ENCODE measurements at regions not wholly inside any gene's neighbourhood (a gene's known extent, or its start where the extent isn't known, plus 50 kb on each side); places are given as distances from the start of the nearest gene placed in this dataset.

DNA sequence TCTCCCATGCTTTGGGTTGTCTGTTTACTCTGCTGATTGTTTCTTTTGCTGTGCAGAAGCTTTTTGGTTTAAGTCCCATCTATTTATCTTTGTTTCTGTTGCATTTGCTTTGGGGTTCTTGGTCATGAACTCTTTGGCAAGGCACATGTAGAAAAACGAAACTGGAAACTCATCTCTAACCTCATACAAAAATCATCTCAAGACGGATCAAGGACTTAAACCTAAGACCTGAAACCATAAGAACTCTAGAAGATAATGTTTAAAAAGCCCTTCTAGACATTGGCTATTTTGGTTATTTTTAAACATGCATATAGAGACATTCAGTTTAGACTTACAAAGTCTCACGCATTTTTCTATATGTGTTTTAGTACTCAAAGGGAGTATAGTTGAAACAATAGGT, 1164.3 kb upstream of the GYPC start:
- DNase-seq (ENCODE audit: low spot score): no peak

- no peak for DNase-seq (ENCODE audit: low spot score)
Measured at GRCh38 chr2:125512313-125512712, 1143.6 kb upstream of the GYPC start.

DNA sequence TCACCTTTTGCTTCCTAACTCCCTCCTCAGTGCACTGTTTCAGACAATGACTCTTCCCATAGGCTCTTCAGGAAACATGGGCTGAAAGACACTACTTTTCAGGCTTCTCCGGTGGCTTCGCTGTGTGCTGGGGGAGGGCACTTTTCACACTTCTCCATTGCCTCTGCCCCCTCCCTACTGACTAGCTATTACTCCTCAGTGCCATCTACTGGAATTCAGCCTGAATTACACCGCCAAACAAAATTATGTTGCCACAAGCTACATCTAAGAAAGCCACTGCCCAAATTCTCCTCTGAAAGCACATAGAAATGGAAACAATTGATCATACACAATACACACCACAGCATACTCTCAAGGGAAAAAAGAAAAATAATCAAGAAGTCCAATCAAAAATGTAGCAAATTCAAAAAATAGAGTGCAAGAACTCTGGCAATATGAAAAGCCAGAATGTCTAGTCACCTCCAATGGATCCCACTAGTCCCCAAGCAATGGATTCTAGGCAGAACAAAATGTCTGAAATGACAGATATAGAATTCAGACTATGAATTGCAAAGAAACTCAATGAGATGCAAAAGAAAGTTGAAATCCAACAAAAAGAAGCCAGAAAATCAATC, 1139.4 kb upstream of the GYPC start:
- DNase-seq (ENCODE audit: low spot score): peak; percentile 62

DNA sequence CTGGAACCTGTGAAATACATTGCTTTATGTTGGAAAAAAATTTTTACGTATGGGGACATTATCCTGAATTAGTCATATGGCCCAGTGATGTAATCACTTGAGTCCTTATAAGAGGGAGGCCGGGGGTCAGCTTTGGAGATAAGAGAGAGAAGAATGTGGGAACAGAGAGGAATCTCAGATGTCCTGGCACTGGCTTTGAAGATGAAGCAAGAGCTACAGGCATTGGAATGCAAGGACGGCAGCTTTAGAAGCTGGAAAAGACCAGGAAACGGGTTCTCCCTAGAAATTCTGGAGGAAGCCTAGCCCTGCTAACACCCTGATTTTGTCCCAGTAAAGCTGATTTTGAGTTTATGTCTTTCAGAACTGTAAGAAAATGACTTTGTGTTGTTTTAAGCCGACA, 1129.9 kb upstream of the GYPC start:
- DNase-seq (ENCODE audit: low spot score): no peak

- no peak for DNase-seq (ENCODE audit: low spot score)
Measured at GRCh38 chr2:125535089-125535488, 1120.9 kb upstream of the GYPC start.

DNA sequence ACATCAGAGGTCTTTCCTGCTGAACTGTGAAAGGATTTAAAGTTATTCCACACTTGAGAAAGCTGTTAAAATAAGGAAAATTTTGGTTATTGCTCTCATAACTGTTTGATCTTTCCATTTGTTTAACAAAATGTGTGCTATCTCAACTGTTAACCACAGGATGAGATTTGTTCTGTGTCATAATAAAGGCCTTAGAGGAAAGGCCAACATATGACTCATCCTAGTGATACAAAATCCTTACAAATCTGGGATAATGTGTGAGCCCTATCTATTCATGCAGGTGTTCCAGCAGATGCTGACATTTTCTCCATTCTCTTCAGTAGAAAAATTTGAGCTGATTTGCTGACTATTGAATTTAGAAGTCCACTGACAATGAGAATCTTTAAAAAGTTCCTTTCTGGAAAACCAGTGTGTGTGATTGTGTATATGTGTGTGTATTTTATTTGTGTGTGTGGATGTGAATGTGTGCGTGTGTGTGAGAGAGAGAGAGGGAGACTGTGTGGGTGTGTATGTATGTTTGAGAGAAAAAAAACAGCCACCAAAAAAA, 1111.9 kb upstream of the GYPC start:
- no peak for DNase-seq (ENCODE audit: low spot score)

GRCh38 chr2:125553768-125554167, 1102.2 kb upstream of the GYPC start:
- DNase-seq (ENCODE audit: low spot score): no peak

GRCh38 chr2:125554956-125555355, 1101.0 kb upstream of the GYPC start:
- no peak for DNase-seq (ENCODE audit: low spot score)

DNA sequence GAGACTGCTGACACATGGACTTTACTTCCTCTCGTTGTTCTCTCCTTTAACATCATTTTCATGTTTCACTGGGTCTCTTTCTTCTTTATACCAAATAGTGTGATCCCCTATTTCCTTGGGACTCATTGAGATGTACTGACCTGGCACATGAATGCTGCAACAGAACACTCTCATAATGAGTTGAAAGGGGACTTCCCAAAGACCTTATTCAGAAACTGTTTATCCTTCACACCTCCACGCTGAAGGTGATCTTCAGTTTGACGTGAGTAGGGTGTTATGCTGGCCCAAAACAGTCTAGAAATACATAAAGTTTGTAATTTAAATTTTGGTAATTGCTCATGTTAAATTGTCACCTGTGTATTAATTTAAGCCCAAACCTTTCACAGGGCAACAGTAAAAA, 1096.8 kb upstream of the GYPC start:
- no peak for DNase-seq (ENCODE audit: low spot score)

DNA sequence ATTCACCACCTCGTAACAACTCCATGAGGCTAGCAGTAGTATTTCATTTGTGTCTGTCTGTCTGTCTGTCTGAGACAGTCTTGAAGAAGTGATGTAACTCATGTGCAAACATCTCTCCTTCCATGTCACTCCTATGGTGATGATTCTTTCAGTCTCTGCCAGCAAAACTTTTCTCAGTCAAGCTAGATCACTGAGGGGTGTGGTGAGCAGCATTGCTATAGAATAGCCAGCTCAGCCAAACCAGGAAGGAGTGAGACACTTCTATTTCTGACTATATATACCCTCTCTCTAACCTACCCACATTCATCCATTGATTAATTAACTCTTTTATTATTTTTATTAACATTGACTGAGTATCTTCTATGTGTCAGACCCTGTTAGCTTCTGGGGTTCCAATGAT, 1095.1 kb upstream of the GYPC start:
- DNase-seq (ENCODE audit: low spot score): no peak

GRCh38 chr2:125561302-125561701, 1094.7 kb upstream of the GYPC start:
- DNase-seq (ENCODE audit: low spot score): no peak

- DNase-seq (ENCODE audit: low spot score): no peak
Measured at GRCh38 chr2:125562924-125563323, 1093.0 kb upstream of the GYPC start.

GRCh38 chr2:125564471-125564870, 1091.5 kb upstream of the GYPC start:
- no peak for DNase-seq (ENCODE audit: low spot score)

GRCh38 chr2:125566422-125566821, 1089.5 kb upstream of the GYPC start:
- no peak for DNase-seq (ENCODE audit: low spot score)

GRCh38 chr2:125567100-125567499, 1088.9 kb upstream of the GYPC start:
- no peak for DNase-seq (ENCODE audit: low spot score)

GRCh38 chr2:125572660-125573059, 1083.3 kb upstream of the GYPC start:
- no peak for DNase-seq (ENCODE audit: low spot score)

GRCh38 chr2:125573432-125573831, 1082.5 kb upstream of the GYPC start:
- no peak for DNase-seq (ENCODE audit: low spot score)

DNA sequence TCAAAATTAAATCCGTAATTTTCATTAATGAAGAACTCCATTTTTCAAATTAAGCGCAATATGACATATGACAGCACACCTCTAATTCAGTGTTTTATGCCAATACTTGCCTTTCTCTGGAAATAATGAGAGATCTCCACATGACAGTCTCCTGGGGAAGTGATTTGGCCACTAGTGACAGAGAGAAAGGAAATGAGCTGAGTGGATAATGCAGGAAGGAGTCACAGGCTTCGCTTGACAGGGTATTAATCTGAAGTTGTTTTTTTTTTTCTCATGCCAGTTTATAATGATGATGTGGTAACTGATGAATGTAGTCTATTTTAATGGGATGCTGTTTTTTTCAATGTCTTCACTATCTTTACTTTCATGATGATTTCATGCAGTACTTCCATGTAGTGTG, 1079.4 kb upstream of the GYPC start:
- no peak for DNase-seq (ENCODE audit: low spot score)

DNA sequence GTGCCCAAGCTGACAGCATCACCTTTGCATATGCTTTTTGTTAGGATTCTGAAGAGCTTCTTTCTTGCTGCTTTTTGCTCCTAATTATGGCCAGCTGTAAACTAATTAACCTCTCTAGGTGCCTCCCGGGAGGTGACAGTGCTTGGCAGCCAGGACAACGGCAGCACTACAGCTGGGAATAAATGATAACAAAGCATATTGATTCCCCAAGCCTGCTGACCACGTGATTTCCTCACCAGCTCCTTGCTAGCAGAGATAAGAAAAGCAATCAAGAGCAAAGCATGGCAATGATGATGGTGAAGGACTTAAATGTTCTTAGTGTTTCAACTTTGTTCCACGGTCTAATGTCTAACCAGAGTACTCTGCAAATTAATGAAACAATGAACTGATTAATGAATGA, 1074.4 kb upstream of the GYPC start:
- no peak for DNase-seq (ENCODE audit: low spot score)

GRCh38 chr2:125582516-125582915, 1073.4 kb upstream of the GYPC start:
- no peak for DNase-seq (ENCODE audit: low spot score)

DNA sequence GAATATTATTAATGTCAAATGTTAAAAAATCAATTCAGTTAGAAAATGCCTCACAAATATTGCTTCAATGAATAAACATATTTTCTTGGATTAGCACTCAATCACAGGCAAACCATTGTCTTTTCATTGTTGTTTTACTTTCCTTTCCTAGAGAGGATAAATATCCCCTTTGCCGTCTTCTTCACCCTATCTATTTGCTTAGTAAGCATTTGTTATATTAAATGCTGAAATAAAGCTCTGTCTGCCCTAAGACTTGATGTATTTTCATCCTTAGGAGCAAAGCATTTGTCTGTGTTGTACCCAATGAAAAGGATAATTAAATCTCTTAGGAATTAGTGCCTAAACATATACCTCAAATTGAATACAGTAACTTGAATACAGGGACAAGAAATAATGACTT, 1071.2 kb upstream of the GYPC start:
- DNase-seq (ENCODE audit: low spot score): no peak

GRCh38 chr2:125588780-125589179, 1067.2 kb upstream of the GYPC start:
- DNase-seq (ENCODE audit: low spot score): no peak

DNA sequence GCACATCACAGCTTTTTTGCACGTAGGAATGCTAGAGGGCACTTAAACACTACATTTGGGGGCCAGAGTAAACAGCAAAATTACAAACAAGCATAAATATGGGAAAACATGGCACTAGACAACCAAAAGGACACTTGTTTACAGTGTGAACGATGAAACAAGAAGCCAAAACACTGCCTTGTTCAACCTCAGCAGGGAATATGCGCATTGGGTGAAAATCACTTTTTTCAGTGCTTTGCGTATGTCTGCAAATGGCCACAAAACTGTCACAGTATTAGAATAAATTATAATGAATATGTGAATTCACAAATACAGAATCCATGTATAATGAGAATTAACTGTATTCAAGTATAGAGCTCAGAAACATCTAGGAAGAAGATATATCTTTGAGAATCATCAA, 1064.0 kb upstream of the GYPC start:
- no peak for DNase-seq (ENCODE audit: low spot score)

DNA sequence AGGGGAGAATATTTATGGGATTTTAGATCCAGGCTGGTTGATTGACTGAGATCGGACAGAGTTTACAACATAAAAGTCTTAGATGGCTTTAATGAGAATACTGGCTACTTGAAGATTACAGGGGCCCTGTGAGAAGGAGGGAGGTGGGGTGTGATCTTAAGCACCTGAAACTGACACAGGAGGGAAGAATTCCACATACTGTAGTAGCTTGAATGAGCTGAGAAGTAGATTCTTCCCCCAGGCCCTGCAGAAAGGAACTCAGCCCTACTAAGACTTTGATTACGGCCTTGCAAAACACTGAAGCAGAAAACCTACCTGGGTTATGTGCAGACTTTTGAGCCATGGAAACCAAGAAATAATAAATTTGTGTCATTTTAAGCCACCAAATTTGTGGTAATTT, 1062.9 kb upstream of the GYPC start:
- DNase-seq (ENCODE audit: low spot score): no peak

DNA sequence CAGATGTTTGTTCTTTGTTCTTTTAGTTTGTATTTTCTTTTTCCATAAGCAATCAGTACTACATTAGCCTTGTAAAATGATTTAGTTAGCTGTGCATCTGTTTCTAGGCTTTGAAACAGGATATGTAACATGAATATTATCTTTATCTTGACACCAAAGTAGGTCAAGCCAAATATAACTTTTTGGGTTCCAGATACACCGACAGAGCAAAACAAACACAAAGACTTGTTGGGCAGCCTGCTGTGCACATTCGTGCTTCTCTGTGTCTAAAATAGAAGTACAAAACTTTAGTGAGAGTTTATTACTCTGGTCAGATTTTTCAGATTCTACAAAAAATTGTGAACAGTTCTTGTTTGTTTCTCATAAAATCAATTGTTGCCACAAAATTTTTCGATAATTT, 1059.3 kb upstream of the GYPC start:
- DNase-seq (ENCODE audit: low spot score): no peak
